ENCODE measurements at regions not wholly inside any gene's neighbourhood (a gene's known extent, or its start where the extent isn't known, plus 50 kb on each side); places are given as distances from the start of the nearest gene placed in this dataset.

DNA sequence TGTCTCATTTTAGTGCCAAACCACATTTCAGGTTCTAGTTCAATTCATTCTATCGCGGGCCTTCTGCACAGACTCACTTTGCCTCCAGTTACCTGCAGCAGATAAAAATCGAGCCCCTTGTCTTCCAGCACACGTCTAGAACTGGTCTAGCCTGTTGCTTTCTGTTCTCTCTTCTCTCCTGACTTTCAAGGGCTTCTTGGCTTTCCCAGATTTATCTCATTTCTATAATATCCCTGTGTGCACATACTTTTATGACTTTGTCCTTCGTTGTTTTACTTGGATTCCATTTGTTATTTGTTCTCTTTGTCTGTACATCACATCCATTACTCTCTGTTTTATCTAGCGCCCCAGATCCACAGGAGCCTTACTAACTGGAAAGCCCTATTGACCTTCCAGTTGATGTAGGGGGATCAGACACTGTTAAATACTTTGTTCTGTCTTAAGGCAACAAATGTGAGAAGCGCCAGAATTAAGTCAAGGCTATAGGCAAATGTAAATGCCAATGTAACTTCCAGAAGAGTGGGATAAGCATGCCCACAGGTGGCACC is 284.5 kb upstream of the ADGRL4 start:
- TF ChIP-seq POLR2A (IDR thresholded peaks at IDR 0.05) (no peak), CTCF (IDR thresholded peaks at IDR 0.05) (no peak)

Data from right lobe of liver (tissue), 4 donors.